ENCODE measurements at regions not wholly inside any gene's neighbourhood (a gene's known extent, or its start where the extent isn't known, plus 50 kb on each side); places are given as distances from the start of the nearest gene placed in this dataset.
"Not testable (repeated sequence)": the region's sequence is repeated elsewhere in the genome, so short reads cannot be mapped to it uniquely, and the experiment has no call there.

- Mint-ChIP-seq H3K4me3 (no peak overlapping the region), H3K9me3 (no peaks in the 10 kb centered on the region), H3K4me1 (no peaks in the 10 kb centered on the region), H3K27me3 (ENCODE audit: low read depth) (no peaks in the 10 kb centered on the region), H3K27ac (ENCODE audit: unreplicated experiment) (no peak overlapping the region), H3K36me3 (ENCODE audit: low read depth) (no peaks in the 10 kb centered on the region)
- TF ChIP-seq, protein P1, sequence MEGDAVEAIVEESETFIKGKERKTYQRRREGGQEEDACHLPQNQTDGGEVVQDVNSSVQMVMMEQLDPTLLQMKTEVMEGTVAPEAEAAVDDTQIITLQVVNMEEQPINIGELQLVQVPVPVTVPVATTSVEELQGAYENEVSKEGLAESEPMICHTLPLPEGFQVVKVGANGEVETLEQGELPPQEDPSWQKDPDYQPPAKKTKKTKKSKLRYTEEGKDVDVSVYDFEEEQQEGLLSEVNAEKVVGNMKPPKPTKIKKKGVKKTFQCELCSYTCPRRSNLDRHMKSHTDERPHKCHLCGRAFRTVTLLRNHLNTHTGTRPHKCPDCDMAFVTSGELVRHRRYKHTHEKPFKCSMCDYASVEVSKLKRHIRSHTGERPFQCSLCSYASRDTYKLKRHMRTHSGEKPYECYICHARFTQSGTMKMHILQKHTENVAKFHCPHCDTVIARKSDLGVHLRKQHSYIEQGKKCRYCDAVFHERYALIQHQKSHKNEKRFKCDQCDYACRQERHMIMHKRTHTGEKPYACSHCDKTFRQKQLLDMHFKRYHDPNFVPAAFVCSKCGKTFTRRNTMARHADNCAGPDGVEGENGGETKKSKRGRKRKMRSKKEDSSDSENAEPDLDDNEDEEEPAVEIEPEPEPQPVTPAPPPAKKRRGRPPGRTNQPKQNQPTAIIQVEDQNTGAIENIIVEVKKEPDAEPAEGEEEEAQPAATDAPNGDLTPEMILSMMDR (conservative IDR thresholded peaks at IDR 0.05) = no peak
- DNase-seq (ENCODE audit: low read depth, low spot score) = no peak
Observed at GRCh38 chr20:6341491-6341890, 218.7 kb upstream of the FERMT1 start.

DNA sequence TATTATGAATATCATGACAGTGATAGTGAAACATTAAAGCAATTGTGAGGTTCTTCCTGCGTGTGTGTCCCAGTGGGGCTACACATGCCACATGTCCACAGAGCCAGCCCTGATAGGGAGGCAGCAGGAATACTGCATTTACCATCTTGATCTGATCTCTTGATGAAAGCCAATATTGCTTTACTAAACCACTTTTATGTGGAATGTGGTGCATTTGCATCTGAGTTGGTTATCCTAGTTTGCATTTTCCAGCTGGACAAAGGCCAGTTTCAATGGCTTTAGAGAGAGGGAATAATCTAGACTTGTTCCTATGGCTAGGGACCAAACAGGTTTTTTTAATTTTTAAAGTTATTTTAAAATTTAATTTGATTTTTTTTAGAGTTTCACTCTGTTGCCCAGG lies 216.3 kb upstream of the FERMT1 start:
- Mint-ChIP-seq H3K36me3 (ENCODE audit: low read depth) (no peaks in the 10 kb centered on the region), H3K27ac (ENCODE audit: unreplicated experiment) (no peak overlapping the region), H3K4me1 (no peaks in the 10 kb centered on the region), H3K27me3 (ENCODE audit: low read depth) (no peaks in the 10 kb centered on the region), H3K4me3 (no peak overlapping the region), H3K9me3 (peaks cover 3% of the 10 kb centered on the region)
- TF ChIP-seq, protein P1 (conservative IDR thresholded peaks at IDR 0.05) = no peak
- DNase-seq (ENCODE audit: low read depth, low spot score) = no peak

DNA sequence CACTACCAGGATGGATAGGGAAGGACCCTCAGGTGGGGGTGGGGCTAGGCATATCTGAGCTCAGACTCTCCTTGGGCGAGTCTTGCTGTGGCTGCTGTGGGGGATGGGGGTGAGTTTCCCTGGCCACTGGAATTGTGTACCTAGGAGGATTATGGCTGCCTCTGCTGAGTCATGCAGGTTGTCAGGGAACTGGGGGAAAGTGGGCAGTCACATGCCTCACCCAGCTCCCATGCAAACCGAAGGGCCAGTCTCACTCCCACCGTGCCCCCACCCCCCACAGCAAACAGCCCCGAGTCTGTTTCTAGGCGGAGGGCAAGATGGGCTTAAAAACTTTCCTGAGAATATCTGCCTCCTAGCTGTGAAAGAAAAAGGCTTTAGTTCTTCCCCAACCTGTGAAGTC lies 210.3 kb upstream of the FERMT1 start:
- no peak for DNase-seq (ENCODE audit: low read depth, low spot score)
- H3K9me3 Mint-ChIP-seq = peaks cover 9% of the 10 kb centered on the region
- H3K4me1 Mint-ChIP-seq = no peaks in the 10 kb centered on the region
- peaks cover 2% of the 10 kb centered on the region for H3K27me3 Mint-ChIP-seq (ENCODE audit: low read depth)
- TF ChIP-seq, protein P1 (conservative IDR thresholded peaks at IDR 0.05) = no peak
- H3K36me3 Mint-ChIP-seq (ENCODE audit: low read depth) = peaks cover 2% of the 10 kb centered on the region
- no peak overlapping the region for H3K27ac Mint-ChIP-seq (ENCODE audit: unreplicated experiment)
- H3K4me3 Mint-ChIP-seq = no peak overlapping the region

GRCh38 chr20:6321235-6321634 lies 198.4 kb upstream of the FERMT1 start:
- not testable (repeated sequence) for H3K27me3 Mint-ChIP-seq (ENCODE audit: low read depth); H3K36me3 Mint-ChIP-seq (ENCODE audit: low read depth); H3K9me3 Mint-ChIP-seq; DNase-seq (ENCODE audit: low read depth, low spot score); H3K27ac Mint-ChIP-seq (ENCODE audit: unreplicated experiment); H3K4me1 Mint-ChIP-seq
- H3K4me3 Mint-ChIP-seq = peak overlapping the region; percentile 77

DNA sequence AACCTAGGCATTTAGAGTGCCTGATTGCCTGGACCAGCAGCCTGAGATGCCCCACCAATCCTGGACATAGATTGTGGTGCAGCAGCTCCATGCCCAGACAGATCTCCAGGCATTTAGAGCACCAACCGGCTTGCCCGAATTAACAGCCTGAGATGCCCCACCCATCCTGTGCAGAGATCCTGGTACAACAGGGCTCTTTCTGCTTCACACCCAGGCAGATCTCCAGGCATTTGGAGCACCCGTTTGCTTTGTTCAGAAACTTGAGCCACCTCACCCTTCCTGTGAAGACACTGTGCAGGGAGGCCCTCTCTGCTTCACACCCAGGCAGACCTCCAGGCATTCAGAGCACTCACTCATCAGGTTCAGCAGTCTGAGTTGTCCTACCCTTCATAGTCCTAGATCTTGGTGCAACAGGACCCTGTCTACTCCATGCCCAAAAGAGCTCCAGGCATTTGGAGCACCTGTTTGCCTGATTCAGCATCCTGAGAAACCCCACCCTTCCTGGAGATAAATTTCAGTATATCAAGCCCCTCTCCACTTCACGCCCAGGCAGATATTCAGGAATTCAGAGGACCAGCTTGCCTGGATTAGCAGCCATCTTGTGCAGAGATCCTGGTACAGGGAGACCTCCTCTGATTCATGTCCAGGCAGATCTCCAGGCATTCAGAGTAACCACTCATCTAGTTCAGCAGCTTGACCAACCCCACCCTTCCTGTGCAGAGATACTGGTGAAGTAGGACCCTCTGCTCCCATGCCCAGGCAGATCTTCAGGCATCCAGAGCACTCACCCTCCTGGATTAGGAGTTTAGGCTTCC lies 189.2 kb upstream of the FERMT1 start:
- H3K4me3 Mint-ChIP-seq = no peak overlapping the region
- no peaks in the 10 kb centered on the region for H3K4me1 Mint-ChIP-seq
- no peak overlapping the region for H3K27ac Mint-ChIP-seq (ENCODE audit: unreplicated experiment)
- peaks cover 3% of the 10 kb centered on the region for H3K27me3 Mint-ChIP-seq (ENCODE audit: low read depth)
- DNase-seq (ENCODE audit: low read depth, low spot score) = no peak
- H3K36me3 Mint-ChIP-seq (ENCODE audit: low read depth) = peaks cover 4% of the 10 kb centered on the region
- H3K9me3 Mint-ChIP-seq = peaks cover 4% of the 10 kb centered on the region
- TF ChIP-seq, protein P1 (conservative IDR thresholded peaks at IDR 0.05) = no peak

GRCh38 chr20:6311097-6311496 lies 188.3 kb upstream of the FERMT1 start:
- TF ChIP-seq, protein P1 (conservative IDR thresholded peaks at IDR 0.05) = no peak
- H3K27ac Mint-ChIP-seq (ENCODE audit: unreplicated experiment) = no peak overlapping the region
- DNase-seq (ENCODE audit: low read depth, low spot score) = no peak
- peaks cover 3% of the 10 kb centered on the region for H3K27me3 Mint-ChIP-seq (ENCODE audit: low read depth)
- H3K9me3 Mint-ChIP-seq = peaks cover 4% of the 10 kb centered on the region
- peaks cover 4% of the 10 kb centered on the region for H3K36me3 Mint-ChIP-seq (ENCODE audit: low read depth)
- no peaks in the 10 kb centered on the region for H3K4me1 Mint-ChIP-seq
- H3K4me3 Mint-ChIP-seq = no peak overlapping the region
